GM21423 (cell line): ENCODE measurements at regions not wholly inside any gene's neighbourhood (a gene's known extent, or its start where the extent isn't known, plus 50 kb on each side); places are given as distances from the start of the nearest gene placed in this dataset.
"Not testable (repeated sequence)": the region's sequence is repeated elsewhere in the genome, so short reads cannot be mapped to it uniquely, and the experiment has no call there.

ENCODE experiments used
- ATAC-seq: cut with Tn5 transposase; IDR thresholded peaks from one replicate; pipeline ENCODE4 v1.9.1; 2021; ENCODE audit warnings: mild to moderate bottlenecking, moderate library complexity; ENCODE audit not compliant: unreplicated experiment

DNA sequence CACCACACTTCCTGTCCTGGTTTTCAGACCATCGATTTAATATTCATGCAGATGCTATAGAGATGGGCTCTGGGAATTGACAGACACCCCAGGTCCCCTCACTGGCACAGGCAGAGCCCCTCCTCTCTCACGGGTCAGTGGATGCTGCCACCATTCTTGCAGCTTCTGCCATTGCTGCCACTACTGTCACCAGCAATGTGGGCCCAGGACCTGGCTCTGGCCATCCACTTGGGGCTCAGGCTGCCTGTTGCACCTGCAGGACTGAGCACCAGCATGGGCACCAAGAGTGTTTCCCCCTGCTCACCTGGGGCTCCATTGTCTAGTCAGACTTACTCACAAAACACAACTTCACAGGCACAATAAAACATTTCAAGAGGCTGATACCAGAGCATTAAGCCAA lies 479.0 kb upstream of the ZNF608 start:
- ATAC-seq, result no peak

DNA sequence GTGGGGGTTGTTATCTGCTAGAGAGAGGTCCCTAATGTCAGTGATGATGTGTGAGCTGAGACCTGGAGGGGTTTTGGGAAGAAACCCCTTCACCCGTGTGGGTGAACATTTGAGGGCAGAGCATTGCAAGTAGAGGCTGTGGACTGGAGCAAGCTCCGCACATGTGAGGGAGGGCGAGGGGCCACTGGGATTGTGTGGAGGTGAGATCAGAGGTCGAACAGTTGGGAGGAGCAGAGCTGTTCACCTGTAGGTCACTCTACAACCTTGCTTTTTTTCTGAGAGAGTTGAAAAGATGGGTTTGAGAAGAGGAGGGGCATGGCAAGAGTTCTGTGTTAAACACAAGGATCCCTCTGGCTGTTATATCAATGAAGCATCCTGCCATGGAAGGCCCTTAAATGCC lies 480.4 kb upstream of the ZNF608 start:
- ATAC-seq, result no peak

DNA sequence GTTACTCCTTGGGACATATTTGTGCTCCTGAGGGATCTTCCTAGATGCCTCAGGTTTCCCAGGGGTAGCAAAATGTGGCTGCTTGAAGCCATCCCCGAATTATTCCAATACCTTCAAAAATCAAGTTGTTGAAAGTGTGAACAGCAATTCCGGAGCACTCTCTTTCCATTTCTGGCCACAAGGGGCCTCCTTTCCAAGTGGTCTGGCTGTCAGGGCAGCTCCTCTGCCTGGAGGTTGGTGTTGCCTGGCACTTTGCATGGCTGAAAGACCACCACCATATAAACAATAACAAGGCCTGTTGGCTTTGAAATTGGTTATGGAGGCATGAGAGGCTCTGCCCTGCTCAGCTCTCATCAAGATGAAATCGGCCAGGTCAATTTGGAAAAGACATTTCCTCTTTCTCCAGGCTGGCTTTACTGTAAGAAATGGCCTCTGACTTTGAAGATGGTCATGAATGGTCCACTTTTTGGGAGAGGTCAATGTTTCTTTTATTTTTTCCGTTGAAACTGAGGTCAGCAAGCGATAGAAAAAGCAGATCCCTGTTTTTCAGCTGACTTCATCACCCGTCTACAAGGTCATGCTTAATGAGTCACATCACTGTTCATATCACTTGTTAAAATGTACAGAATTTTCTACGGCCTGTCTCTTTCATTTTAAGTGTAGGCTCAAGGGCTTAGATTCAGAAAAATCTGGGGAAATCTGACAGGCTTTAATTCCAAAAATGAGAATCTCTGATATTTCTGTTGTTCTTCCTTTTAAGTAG lies 481.1 kb upstream of the ZNF608 start:
- ATAC-seq, result no peak

DNA sequence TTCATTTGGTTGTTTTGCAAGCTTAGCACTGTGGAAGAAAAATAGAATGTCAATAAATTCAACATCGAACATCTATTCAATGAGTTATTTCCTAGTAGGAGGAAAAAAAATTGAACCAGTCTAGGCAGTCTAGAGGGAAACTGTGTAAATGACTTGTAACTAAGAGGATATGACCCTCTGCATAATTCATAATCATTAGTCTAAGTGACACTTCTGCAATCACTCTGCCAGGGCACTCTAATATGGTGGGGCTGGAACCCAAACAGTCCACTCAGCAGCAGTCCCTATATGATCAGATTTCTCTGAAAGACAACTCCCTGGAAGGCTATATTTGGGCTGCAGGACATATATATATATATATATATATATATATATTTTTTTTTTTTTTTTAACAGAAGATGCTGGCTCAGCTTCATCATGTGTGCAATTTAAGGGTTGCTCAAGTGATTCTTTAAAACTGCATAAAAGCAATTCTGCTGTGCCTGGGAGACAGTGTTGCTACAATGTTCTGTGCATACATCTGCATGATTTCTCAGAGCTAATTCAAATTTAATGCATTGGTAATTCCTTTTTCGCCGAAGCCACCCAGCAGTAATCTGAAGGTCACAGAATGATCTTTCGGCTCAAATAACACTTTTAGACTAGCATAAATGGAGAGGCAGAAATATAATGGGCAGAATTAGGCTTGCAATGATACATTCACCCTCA lies 482.1 kb upstream of the ZNF608 start:
- no peak for ATAC-seq

DNA sequence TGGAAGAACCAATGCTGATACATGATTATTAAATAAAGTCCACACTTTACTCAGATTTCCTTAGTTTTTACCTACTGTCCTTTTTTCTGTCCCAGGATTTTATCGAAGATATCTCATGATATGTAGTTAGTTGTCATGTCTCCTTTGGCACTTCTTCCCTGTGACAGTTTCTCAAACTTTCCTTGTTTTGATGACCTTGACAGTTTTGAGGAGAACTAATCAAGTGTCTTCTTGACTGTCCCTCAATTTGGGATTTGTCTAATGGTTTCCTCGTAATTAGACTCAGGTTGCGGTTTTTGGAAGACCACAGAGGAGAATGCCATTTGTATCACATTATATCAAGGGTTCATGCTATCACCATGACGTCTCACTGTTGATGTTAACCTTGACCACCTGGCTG lies 483.1 kb upstream of the ZNF608 start:
- ATAC-seq, result no peak

DNA sequence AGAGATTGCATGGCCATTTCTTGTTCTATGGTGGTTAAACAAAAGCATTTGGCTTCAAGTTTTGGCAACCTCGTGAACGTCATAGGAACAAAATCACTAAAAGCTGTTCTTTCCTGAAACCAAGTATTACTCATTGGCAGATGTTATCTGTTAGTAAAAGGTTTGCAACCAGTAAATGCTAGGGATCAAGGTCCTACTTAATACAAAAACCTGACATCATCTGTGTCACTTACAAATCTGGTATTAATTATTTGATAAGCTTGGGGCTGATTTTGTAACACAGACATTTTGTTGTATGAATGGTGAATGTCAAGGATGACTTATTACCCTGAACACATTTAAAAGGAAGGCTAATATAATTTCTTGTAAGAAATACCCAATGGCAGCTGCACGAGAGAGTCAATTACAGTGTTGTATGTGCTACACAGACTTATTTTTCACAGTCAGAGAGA lies 486.4 kb upstream of the ZNF608 start:
- ATAC-seq, result no peak

DNA sequence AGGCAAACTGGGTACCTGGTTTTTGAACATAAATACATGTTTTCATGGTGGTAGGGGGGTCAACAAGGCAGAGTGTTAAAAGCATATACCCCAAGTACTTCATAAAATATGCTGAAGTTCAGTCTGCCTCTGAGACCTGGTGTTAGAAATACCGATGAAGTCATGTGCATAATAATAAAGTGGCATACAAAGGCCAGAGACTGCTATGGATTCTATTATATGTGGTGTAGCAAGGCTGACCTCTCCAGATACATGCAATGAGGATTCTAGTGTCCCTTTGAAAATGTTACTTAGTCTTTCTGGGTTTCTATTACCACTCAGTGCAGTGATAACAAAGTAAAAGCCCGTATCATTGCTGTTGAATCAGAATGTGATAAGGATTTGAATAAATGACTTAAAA lies 487.5 kb upstream of the ZNF608 start:
- no peak for ATAC-seq

DNA sequence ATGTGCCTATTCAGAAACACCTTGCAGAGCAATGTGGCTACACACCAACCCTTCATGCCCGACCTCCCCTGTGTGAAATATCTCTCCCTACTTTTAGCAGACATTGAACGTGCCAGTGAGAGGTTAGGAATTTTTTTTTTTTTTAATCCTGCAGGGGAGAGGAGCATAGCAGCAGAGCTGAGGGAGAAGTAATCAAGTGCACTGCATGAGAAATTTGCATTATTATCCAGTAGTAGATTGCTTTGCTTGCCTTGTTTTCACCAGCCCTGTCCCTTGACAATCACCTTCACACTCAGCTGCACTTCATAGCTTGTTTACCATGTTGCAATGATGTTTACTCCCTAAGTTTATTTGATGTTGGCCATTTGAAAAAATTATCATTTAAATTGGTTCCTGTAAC lies 489.6 kb upstream of the ZNF608 start:
- ATAC-seq, result no peak

DNA sequence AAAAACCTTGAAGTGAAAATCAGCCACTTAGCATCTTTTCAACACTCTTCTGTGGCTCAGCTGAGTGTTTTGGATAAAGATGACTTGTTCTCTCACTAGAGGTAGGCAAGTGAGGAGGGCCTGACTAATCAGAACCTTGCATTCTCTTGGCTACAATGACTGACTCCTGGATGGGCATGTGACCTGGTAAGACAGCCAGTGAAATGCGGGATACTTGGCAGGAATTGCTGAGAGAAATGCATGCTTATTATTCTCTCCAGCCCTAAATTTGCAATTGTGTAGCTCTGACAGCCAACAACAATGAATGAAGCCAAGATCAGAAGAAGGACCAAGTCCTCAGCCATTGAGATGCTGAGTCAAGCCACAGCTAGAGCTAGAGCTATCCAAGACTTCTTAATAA lies 490.5 kb upstream of the ZNF608 start:
- ATAC-seq, result no peak

DNA sequence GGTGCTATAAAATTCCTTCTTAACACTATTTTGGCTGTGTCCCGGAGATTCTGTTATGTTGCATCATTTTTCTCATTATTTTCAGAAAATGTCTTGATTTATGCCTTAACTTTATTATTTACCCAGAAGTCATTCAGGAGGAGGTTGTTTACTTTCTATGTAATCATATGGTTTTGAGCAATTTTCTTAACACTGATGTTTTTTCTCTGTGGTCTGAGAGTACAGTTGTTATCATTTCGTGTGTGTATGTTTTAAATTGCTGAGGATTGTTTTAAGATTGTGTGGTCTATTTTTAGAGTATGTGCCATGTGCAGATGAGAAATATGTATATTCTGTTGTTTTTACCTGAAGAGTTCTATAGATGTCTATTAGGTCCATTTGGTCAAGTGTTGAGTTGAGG lies 498.1 kb upstream of the ZNF608 start:
- ATAC-seq, result no peak

DNA sequence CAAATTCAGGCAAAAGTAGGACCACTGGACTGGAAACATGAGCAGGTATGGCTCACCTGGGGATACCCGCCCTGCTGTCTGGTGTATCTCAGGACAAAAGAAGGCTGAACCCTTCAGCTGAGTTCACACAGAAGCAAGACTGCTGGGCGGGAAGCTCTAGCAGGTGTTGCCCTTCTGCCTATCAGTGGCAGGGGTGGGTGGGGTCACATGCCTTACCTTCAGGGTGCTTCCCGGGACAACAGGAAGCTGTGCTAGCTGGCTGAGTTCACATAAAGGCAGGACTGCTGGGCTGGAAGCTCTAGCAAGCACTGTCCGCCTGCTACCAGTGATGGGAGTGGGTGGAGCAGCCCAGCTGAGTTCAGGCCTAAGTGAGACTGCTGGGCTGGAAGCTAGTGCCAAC lies 498.8 kb upstream of the ZNF608 start:
- no peak for ATAC-seq

DNA sequence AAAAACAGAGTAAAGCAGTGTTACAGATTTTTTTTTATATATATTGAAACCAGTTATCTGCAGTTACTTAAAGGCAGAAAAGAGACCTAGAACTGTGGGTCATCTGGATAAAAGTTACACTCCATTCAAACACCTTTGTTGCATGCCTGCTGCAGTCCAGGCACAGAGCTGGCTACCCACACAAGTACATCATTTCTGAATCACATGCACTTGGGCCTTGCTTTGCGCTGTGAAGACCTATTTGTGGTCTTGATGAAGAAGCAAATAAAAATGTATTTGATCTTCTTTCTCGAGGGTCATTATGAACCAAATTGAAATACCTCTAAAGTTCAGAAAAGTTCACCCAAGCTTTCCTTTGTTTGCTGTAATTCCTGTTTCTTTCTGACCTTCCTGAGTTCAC lies 503.0 kb upstream of the ZNF608 start:
- no peak for ATAC-seq

DNA sequence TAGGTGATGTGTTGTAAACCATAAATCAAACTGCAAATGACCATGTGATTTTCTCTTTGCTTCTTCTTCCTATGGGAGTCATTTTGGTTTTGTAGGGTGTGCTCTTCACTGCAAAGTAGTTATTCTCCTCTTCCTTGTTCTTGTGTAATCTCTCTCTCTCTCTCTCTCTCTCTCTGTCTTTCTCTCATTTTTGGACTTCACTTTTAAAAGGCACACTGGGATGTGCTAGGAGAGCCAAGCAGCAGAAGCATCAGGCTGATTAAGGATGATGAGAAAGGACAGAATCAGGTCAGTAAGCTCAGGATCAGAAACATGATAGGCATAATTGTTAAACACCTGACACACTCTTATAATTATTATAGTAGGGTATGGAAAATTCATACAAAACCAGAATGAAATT lies 505.3 kb upstream of the ZNF608 start:
- ATAC-seq, result no peak

DNA sequence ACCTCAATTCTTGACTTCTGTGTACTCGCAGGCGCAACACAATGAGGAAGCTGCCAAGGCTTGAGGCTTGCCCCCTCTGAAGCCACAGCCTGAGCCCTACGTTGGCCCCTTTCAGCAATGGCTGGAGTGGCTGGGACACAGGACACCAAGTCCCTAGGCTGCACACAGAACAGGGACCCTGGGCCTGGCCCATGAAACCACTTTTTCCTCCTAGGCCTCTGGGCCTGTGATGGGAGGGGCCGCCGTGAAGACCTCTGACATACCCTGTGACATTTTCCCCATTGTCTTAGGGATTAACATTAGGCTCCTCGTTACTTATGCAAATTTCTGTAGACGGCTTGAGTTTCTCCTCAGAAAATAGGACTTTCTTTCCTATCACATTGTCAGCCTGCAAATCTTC lies 507.2 kb upstream of the ZNF608 start:
- not testable (repeated sequence) for ATAC-seq

DNA sequence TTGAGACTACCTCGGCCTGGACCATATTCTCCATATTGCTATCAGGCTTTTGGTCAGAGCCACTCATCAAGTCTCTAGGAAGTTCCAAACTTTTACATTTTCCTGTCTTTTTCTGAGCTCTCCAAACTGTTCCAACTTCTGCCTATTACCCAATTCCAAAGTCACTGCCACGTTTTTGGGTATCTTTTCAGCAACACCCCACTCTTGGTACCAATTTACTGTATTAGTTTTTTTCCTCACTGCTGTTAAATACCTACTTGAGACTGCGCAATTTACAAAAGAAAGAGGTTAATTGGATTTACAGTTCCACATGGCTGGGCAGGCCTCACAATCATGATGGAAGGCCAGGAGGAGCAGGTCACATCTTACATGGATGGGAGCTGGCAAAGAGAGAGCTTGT lies 507.8 kb upstream of the ZNF608 start:
- ATAC-seq, result no peak

DNA sequence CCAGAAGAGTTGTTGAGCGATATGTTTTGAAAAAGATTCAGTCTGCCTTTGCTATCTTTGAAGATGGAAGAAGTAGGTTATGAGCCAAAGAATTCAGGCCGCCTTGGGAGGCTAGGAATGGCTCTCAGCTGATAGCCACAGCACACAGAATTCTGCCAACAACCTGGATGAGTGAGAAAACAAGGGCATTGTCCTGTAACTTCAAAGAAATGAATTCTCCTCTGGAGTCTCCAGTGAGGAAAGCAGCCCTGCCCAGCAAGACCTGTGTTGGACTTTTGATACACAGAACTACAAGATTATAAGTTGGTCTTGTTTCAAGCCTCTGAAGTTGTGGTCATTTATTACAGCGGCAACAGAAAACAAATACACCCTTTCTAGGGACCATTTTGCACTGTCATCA lies 509.9 kb upstream of the ZNF608 start:
- no peak for ATAC-seq

DNA sequence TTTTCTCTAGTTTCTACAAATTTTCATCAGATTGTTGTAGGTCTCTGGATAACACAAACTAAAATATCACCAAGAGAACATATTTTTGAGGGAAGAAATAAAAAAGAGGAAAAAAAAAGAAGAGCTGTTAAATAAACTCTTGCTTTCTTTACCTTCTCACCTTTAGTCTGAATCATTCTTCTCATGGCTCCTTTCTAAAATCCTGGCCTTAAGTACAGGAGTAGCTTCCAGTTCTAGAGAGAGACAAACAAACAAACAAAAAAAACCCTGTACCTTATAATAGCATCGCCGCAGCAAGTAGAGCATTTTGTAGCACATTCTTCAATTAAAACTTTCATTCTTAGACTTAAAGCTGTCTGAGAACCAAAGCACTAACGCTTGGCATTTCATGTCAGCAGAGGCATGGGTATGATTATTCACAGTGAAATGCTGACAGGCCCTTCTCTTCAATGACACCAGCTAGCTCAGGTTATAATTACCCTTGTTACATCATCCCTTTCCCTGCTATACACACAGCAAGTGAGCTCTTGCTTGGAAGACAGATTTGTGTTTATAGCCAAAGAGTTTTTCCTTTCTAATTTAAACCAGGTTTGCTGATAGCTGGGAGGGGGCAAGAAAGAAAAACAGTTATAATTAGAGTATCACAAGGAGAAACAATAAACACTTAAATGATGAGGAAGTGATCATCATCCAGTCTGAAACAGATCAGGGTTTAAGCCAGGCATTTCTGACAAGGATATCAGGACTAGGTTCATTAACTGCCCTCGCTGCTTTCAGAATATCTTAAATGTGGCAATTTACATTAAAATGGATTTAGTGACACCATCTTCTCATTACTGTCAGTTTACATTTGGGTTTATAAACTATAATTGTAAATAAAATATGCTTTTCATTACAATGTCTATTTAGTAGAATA lies 510.9 kb upstream of the ZNF608 start:
- no peak for ATAC-seq

DNA sequence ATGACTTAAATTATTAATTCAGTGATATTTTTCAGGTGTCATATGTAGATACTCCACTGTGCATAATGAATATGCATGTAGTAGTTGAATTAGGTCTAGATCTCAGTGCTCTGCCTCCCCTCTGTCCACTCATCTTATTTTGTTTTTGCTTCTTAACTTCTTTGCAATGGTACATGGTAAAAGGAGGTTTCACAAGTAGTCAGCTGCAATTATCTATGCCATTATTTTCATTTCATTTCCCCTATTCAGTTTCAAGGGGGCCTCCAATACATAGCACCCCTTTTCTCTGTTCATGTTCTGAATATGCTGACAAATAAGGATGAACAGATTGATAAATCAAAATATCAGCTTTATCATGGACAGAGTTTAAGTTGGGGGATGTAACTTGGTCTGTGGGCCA lies 511.6 kb upstream of the ZNF608 start:
- ATAC-seq, result no peak

DNA sequence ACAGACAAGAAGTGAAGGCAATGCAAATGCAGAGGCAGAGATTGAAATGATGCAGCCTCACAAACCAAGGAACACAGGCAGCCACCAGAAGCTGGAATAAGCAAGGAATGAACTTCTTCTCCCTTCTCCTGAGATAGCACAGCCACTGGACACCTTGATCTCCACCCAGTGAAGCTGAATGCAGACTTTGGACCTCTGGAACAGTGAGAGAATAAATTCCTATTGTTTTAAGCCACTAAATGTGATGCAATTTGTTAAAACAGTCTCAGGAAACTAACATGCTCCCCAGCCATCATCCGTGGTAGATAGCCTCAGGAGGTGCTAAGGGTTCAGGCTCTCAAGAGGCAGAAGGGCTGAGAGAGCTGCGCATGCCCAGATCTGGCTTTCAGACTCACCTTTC lies 512.2 kb upstream of the ZNF608 start:
- no peak for ATAC-seq

DNA sequence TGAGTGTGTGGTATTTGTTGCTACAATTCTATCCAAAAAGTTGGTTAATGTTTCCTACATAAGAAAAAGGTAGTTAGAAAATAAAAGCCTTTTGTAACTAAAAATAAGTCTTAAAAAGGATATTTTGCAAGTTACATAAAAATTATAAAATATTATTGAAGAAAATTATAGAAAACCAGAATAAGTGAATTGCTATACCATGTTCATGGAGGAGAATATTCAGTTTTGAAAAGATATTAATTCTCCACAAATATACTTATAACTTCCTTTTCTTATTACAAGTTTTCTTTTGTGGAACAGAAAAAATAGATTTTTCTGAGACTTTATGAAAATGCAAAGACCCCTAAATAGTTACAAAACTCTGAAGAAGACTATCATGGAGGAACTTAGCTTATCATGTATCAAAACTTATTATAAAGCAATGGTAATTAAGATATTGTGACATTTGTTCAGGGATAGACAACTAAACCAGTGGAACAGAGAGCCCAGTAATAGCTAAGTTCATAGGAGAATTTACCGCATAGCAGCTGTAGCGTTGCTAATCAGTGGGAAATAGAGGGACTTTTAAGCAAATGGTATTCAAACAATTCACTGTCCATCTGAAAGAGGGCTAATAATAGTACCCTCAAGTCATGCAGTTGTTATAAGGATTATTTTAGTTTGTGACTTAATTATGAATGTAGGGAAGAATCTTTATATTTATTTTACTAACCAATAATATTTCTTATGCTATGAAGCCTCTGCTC lies 515.2 kb upstream of the ZNF608 start:
- ATAC-seq, result no peak

DNA sequence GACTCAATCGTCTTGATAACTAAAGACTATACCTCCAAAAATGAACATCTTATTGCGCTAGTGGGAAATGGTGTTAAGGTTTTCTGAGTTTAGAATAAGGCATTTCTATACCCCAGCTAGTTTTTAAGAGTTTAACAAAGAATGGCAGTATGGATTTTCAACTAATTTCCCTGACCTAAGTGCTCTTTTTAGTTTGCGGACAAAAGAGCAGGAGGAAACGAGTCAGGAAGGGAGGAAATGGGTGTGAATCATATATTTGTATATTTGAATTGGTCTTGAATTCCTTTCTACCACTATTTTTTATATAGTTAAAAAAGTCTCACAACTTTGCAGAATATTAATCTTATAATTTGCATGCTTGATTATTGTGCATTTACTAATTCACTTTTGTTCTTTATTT lies 516.3 kb upstream of the ZNF608 start:
- ATAC-seq, result no peak
